Skeletal muscle tissue (tissue), 3 donors: ENCODE measurements at regions not wholly inside any gene's neighbourhood (a gene's known extent, or its start where the extent isn't known, plus 50 kb on each side); places are given as distances from the start of the nearest gene placed in this dataset.

Source experiments
- H3K27ac ChIP-seq: one replicate; pipeline ENCODE4 v1.7.0; 2013; ENCODE audit warnings: mild to moderate bottlenecking, low read depth, low read length, inconsistent platforms
- H3K27me3 ChIP-seq, 3 donors: one replicate each; pipeline ENCODE4 v1.7.0; 2013; ENCODE audit warnings: low read length in 3 of 3; ENCODE audit not compliant: control insufficient read depth in 3 of 3, insufficient read depth in 3 of 3
- H3K36me3 ChIP-seq, 3 donors: one replicate each; pipeline ENCODE4 v1.7.0; 2013; ENCODE audit warnings: low read length in 3 of 3; ENCODE audit not compliant: control insufficient read depth in 3 of 3, insufficient read depth in 3 of 3
- H3K4me1 ChIP-seq, 3 donors: one replicate each; pipeline ENCODE4 v1.7.0; 2013; ENCODE audit warnings: low read length in 3 of 3, mild to moderate bottlenecking in 3 of 3; ENCODE audit not compliant: control insufficient read depth in 3 of 3, insufficient read depth in 3 of 3
- H3K4me3 ChIP-seq, 3 donors: one replicate each; pipeline ENCODE4 v1.7.0; 2013; ENCODE audit warnings: low read length in 3 of 3
- H3K9ac ChIP-seq, 3 donors: one replicate each; pipeline ENCODE4 v1.7.0; 2013; ENCODE audit warnings: low read length in 3 of 3, mild to moderate bottlenecking in 3 of 3, moderate library complexity in 2 of 3, low read depth in 1 of 3
- H3K9me3 ChIP-seq, 3 donors: one replicate each; pipeline ENCODE4 v1.7.0; 2013; ENCODE audit warnings: low read length in 3 of 3; ENCODE audit not compliant: control insufficient read depth in 3 of 3
- donor health status: Osteomylitis.

DNA sequence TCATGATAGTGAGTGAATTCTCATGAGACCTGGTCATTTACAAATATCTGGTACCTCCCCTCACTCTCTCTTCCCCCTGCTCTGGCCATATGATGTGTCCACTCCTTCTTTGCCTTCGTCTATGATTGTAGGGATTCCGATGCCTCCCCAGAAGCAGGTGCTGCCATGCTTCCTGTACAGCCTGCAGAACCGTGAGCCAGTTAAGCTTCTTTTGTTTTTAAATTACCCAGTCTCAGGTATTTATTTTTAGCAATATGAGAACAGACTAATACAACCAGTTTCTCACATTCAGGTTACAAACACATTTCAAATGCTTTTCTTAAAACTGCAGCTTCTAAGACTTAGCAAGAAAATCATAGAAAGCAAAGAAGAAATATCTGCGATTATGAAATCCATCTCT lies 321.2 kb upstream of the CDH7 start:
- H3K9ac ChIP-seq: no peak overlapping the region
- no peak overlapping the region for H3K4me3 ChIP-seq
- no peaks in the 10 kb centered on the region for H3K36me3 ChIP-seq
- H3K27me3 ChIP-seq: no peaks in the 10 kb centered on the region
- no peaks in the 10 kb centered on the region for H3K9me3 ChIP-seq
- H3K4me1 ChIP-seq: no peaks in the 10 kb centered on the region
- no peak overlapping the region for H3K27ac ChIP-seq

- Histone ChIP-seq H3K36me3 (no peaks in the 10 kb centered on the region), H3K27ac (no peak overlapping the region)
Measured at GRCh38 chr18:65425366-65425765, 325.4 kb upstream of the CDH7 start.

DNA sequence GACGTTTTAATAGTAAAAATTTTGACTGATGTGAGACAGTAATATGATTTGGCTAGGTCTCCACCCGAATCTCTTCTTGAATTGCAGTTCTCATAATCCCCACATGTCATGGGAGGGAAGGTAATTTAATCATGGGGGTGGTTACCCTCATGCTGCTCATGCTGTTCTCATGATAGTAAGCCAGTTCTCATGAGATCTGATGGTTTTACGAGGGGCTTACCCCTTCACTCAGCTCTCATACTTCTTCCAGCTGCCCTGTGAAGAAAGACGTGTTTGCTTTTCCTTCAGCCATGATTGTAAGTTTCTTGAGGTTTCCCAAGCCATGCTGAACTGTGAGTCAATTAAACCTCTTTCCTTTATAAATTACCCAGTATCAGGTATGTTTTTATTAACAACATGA lies 327.0 kb upstream of the CDH7 start:
- H3K9me3 ChIP-seq: no peaks in the 10 kb centered on the region
- no peak overlapping the region for H3K27ac ChIP-seq
- H3K9ac ChIP-seq: no peak overlapping the region
- no peaks in the 10 kb centered on the region for H3K4me1 ChIP-seq
- H3K4me3 ChIP-seq: no peak overlapping the region
- H3K36me3 ChIP-seq: no peaks in the 10 kb centered on the region
- no peaks in the 10 kb centered on the region for H3K27me3 ChIP-seq

More at GRCh38 chr18:65425366-65425765, 325.4 kb upstream of the CDH7 start:
- Histone ChIP-seq H3K4me3 (no peak overlapping the region), H3K9ac (no peak overlapping the region), H3K27me3 (no peaks in the 10 kb centered on the region), H3K9me3 (no peaks in the 10 kb centered on the region), H3K4me1 (no peaks in the 10 kb centered on the region)

GRCh38 chr18:65422544-65423136 lies 328.2 kb upstream of the CDH7 start:
- Histone ChIP-seq H3K27me3 (no peaks in the 10 kb centered on the region), H3K9ac (no peak overlapping the region), H3K36me3 (no peaks in the 10 kb centered on the region), H3K4me3 (no peak overlapping the region), H3K4me1 (no peaks in the 10 kb centered on the region), H3K9me3 (no peaks in the 10 kb centered on the region), H3K27ac (no peak overlapping the region)

GRCh38 chr18:65415098-65415497 lies 335.7 kb upstream of the CDH7 start:
- no peaks in the 10 kb centered on the region for H3K27me3 ChIP-seq
- no peaks in the 10 kb centered on the region for H3K36me3 ChIP-seq
- H3K27ac ChIP-seq: no peak overlapping the region
- H3K9me3 ChIP-seq: no peaks in the 10 kb centered on the region
- no peak overlapping the region for H3K9ac ChIP-seq
- no peaks in the 10 kb centered on the region for H3K4me1 ChIP-seq
- H3K4me3 ChIP-seq: no peak overlapping the region

GRCh38 chr18:65414501-65414900 lies 336.3 kb upstream of the CDH7 start:
- no peak overlapping the region for H3K9ac ChIP-seq
- H3K36me3 ChIP-seq: no peaks in the 10 kb centered on the region
- H3K9me3 ChIP-seq: no peaks in the 10 kb centered on the region
- no peak overlapping the region for H3K4me3 ChIP-seq
- no peak overlapping the region for H3K27ac ChIP-seq
- H3K27me3 ChIP-seq: no peaks in the 10 kb centered on the region
- H3K4me1 ChIP-seq: no peaks in the 10 kb centered on the region

DNA sequence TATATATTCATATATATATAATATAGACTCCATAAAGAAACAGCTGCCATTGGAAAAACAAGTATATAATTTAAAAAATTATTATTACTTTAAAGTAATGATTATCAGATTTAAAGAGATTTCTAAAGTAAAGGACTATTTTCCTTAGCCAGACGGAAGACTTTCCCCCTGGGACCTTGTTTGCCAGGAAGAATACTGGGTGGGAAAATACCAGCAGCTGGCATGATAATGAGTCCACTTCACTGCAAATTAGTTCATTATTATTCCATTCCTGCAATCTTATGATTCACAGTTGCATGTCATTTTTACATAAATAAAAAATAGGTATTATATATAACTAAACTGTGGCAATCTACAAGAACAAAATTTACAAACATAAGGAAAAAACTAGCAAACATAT lies 339.8 kb upstream of the CDH7 start:
- Histone ChIP-seq H3K36me3 (no peaks in the 10 kb centered on the region), H3K4me1 (no peaks in the 10 kb centered on the region), H3K27me3 (no peaks in the 10 kb centered on the region), H3K27ac (no peak overlapping the region), H3K4me3 (no peak overlapping the region), H3K9ac (no peak overlapping the region), H3K9me3 (no peaks in the 10 kb centered on the region)

DNA sequence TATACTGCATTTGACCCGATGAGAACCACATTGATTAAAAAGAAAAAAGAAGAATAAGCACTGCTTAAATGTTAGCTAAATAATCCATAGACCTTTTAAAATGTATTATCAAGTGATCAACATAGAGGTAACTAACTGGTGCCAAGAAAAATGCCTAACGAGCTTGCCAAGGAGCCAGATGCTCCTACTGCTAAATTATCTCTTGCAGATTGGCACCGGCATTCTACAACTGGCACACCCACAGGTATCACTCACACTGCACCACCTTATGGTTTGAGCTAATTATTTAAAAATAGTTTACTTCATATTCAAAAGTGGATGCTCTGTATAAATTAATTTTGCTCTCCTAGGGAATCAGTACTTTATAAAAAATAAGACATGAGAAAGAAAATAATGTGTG lies 341.6 kb upstream of the CDH7 start:
- Histone ChIP-seq H3K4me1 (no peaks in the 10 kb centered on the region), H3K4me3 (no peak overlapping the region), H3K36me3 (no peaks in the 10 kb centered on the region), H3K9ac (no peak overlapping the region), H3K27me3 (no peaks in the 10 kb centered on the region), H3K9me3 (no peaks in the 10 kb centered on the region), H3K27ac (no peak overlapping the region)

- H3K9me3 ChIP-seq: no peaks in the 10 kb centered on the region
- no peaks in the 10 kb centered on the region for H3K27me3 ChIP-seq
- no peaks in the 10 kb centered on the region for H3K36me3 ChIP-seq
- H3K4me3 ChIP-seq: no peak overlapping the region
- H3K4me1 ChIP-seq: no peaks in the 10 kb centered on the region
- no peak overlapping the region for H3K9ac ChIP-seq
- no peak overlapping the region for H3K27ac ChIP-seq
Measured at GRCh38 chr18:65403534-65403933, 347.3 kb upstream of the CDH7 start.

DNA sequence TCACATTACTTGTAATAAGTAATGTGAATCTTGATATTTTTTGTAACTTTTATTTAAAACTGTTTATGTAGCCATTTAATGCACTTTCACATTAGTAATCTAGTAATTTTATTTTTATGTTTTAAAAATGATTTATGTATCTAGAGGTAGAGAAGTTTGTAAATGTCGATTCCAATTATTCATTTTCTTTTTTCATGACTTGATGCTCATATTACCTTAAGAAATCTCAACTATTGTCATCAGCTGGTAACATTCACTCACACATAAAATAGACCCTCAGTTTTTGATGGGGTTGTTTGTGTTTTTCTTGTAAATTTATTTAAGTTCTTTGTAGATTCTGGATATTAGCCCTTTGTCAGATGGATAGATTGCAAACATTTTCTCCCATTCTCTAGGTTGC lies 351.7 kb upstream of the CDH7 start:
- H3K27ac ChIP-seq: no peak overlapping the region
- H3K4me3 ChIP-seq: no peak overlapping the region
- no peaks in the 10 kb centered on the region for H3K36me3 ChIP-seq
- H3K9ac ChIP-seq: no peak overlapping the region
- H3K27me3 ChIP-seq: no peaks in the 10 kb centered on the region
- H3K4me1 ChIP-seq: no peaks in the 10 kb centered on the region
- H3K9me3 ChIP-seq: no peaks in the 10 kb centered on the region
